Parathyroid adenoma (tissue), 2 donors: ENCODE measurements at regions not wholly inside any gene's neighbourhood (a gene's known extent, or its start where the extent isn't known, plus 50 kb on each side); places are given as distances from the start of the nearest gene placed in this dataset.

Experiments used
- H2AFZ ChIP-seq: fragments of 300-600 bp; sonication (generic); one replicate; pipeline ENCODE4 v1.7.0; 2017; ENCODE audit warnings: antibody characterized with exemption, mild to moderate bottlenecking
- H3K27ac ChIP-seq: fragments of 300-600 bp; sonication (generic); one replicate; pipeline ENCODE4 v1.7.0; 2017
- H3K27me3 ChIP-seq: fragments of 300-600 bp; sonication (generic); one replicate; pipeline ENCODE4 v1.7.0; 2017; ENCODE audit warnings: low read length; ENCODE audit not compliant: control insufficient read depth, insufficient read depth
- H3K36me3 ChIP-seq: fragments of 300-600 bp; sonication (generic); one replicate; pipeline ENCODE4 v1.7.0; 2017; ENCODE audit warnings: low read length; ENCODE audit not compliant: control insufficient read depth, insufficient read depth
- H3K4me1 ChIP-seq: fragments of 300-600 bp; sonication (generic); one replicate; pipeline ENCODE4 v1.7.0; 2017; ENCODE audit warnings: control low read depth
- H3K4me2 ChIP-seq: fragments of 300-600 bp; sonication (generic); one replicate; pipeline ENCODE4 v1.7.0; 2017; ENCODE audit warnings: low read length
- H3K4me3 ChIP-seq: fragments of 300-600 bp; sonication (generic); one replicate; pipeline ENCODE4 v1.7.0; 2017; ENCODE audit warnings: low read depth, low read length
- H3K79me2 ChIP-seq: fragments of 300-600 bp; sonication (generic); one replicate; pipeline ENCODE4 v1.7.0; 2017; ENCODE audit warnings: control low read depth
- H3K9ac ChIP-seq: fragments of 300-600 bp; sonication (generic); one replicate; pipeline ENCODE4 v1.7.0; 2017; ENCODE audit warnings: mild to moderate bottlenecking
- H3K9me3 ChIP-seq: fragments of 300-600 bp; sonication (generic); one replicate; pipeline ENCODE4 v1.7.0; 2017; ENCODE audit warnings: low read length; ENCODE audit not compliant: control insufficient read depth
- CTCF ChIP-seq: fragments of 300-600 bp; sonication (generic); IDR thresholded peaks from one replicate; pipeline ENCODE4 v1.7.0; 2017; ENCODE audit warnings: antibody characterized with exemption, mild to moderate bottlenecking
- donor health status: primary hyperparathyroidism.

DNA sequence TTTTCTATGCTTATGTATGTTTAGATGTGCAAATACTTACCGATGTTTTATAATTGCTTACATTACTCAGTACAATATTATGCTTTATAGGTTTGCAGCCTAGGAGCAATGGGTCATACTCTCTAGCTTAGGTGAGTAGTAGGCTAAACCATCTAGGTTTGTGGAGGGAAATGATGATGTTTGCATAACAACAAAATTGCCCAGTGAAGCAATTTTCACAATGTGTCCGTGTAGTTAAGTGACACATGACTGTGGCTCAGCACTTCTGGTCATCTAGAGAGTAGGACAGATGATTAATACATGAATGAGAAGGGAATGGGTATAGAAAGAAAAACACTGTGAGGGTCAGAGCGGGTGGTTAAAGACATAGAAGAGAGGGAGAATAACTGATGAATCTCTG is 2116.2 kb upstream of the PIK3C3 start:
- Histone ChIP-seq H3K4me3 (no peak overlapping the region), H2AFZ (no peak overlapping the region), H3K79me2 (no peaks in the 10 kb centered on the region), H3K4me2 (no peak overlapping the region), H3K27me3 (no peaks in the 10 kb centered on the region), H3K9me3 (no peaks in the 10 kb centered on the region), H3K9ac (no peak overlapping the region), H3K27ac (no peak overlapping the region), H3K4me1 (no peaks in the 10 kb centered on the region), H3K36me3 (no peaks in the 10 kb centered on the region)
- no peak for TF ChIP-seq CTCF

DNA sequence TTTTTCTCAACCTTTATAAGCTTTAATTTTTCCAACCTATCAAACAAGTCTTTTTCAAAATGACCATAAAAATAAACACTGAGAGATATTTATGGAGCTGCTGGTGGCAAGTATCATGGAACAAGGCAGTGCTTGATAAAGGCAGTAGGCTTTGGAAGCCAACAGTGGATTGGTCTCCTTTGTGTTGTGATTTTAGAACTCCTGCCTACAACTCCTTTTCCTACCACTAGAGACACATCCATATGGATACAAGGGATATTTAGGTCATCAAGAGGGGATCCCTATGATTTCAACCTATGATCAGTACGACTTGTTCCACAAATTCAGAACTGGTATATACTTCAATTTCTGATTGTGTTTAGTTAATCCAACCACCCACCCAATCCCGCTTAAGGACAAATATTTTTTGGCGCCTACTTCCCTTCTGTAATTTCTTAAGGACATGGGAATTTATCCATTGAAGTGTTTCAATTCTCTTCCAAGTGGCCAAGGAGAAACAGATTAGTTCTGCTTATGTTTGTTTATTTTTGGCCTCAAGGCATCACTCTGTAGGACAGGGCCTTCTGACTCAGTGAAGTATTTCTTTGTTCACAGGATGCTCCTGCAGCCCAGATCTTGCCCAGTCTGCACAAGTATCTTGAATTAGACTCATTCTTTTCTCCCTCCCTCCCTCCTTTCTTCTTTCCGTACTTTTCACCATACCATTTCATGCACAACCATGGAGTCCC is 2119.6 kb upstream of the PIK3C3 start:
- Histone ChIP-seq H3K27ac (no peak overlapping the region), H2AFZ (no peak overlapping the region)

GRCh38 chr18:39834636-39835035 is 2120.4 kb upstream of the PIK3C3 start:
- TF ChIP-seq CTCF: no peak
- no peak overlapping the region for H3K4me3 ChIP-seq
- no peaks in the 10 kb centered on the region for H3K9me3 ChIP-seq
- H3K27me3 ChIP-seq: no peaks in the 10 kb centered on the region
- H2AFZ ChIP-seq: no peak overlapping the region
- no peaks in the 10 kb centered on the region for H3K36me3 ChIP-seq
- H3K9ac ChIP-seq: no peak overlapping the region
- H3K4me2 ChIP-seq: no peak overlapping the region
- no peak overlapping the region for H3K27ac ChIP-seq
- H3K4me1 ChIP-seq: no peaks in the 10 kb centered on the region
- no peaks in the 10 kb centered on the region for H3K79me2 ChIP-seq

More for the DNA sequence above, 2119.6 kb upstream of the PIK3C3 start:
- H3K4me1 ChIP-seq: no peaks in the 10 kb centered on the region
- no peak for TF ChIP-seq CTCF
- H3K4me3 ChIP-seq: no peak overlapping the region
- no peak overlapping the region for H3K9ac ChIP-seq
- no peaks in the 10 kb centered on the region for H3K36me3 ChIP-seq
- H3K27me3 ChIP-seq: no peaks in the 10 kb centered on the region
- no peak overlapping the region for H3K4me2 ChIP-seq
- no peaks in the 10 kb centered on the region for H3K9me3 ChIP-seq
- no peaks in the 10 kb centered on the region for H3K79me2 ChIP-seq

GRCh38 chr18:39825485-39826150 is 2129.4 kb upstream of the PIK3C3 start:
- Histone ChIP-seq H3K4me3 (no peak overlapping the region), H3K9ac (no peak overlapping the region), H3K27ac (no peak overlapping the region), H3K36me3 (no peaks in the 10 kb centered on the region), H3K9me3 (no peaks in the 10 kb centered on the region), H3K79me2 (no peaks in the 10 kb centered on the region), H2AFZ (no peak overlapping the region), H3K27me3 (no peaks in the 10 kb centered on the region), H3K4me2 (no peak overlapping the region), H3K4me1 (no peaks in the 10 kb centered on the region)
- TF ChIP-seq CTCF: no peak
